ENCODE measurements at regions not wholly inside any gene's neighbourhood (a gene's known extent, or its start where the extent isn't known, plus 50 kb on each side); places are given as distances from the start of the nearest gene placed in this dataset.

DNA sequence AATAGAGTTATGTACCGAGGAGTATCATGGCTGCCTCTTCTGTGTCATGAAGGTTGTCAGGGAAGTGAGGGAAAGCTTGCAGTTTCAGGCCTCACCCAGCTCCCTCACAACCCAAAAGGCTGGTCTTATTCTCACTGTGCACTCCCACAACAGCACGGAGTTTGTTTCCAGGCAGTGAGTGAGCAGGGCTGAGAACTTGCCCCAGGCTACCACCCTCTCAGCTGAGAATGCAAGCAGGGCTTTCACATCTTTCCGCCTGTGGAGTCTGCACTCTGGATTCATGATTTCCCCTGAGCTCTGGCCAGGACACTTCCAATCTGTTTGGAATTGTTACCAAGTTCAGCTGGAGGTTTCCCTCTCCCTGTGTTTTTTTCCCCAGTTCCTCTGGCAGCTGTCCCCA is 2284.7 kb upstream of the PCDH20 start:
- Histone ChIP-seq H3K27ac (ENCODE audit: low read depth in 1 of 3, low read length in 2 of 3) (no peak overlapping the region), H3K9me3 (ENCODE audit: control insufficient read depth in 2 of 2, insufficient read depth in 1 of 2, low read depth in 1 of 2, low read length in 1 of 2) (peaks cover 0 to 4% of the 10 kb centered on the region in 2 donors), H3K36me3 (ENCODE audit: control insufficient read depth in 3 of 3, insufficient read depth in 2 of 3, low read depth in 1 of 3, low read length in 3 of 3) (no peaks in the 10 kb centered on the region), H3K4me3 (ENCODE audit: low read depth in 1 of 3, low read length in 3 of 3) (no peak overlapping the region), H3K27me3 (ENCODE audit: control insufficient read depth in 3 of 3, insufficient read depth in 3 of 3, low read length in 3 of 3) (no peaks in the 10 kb centered on the region), H3K4me1 (ENCODE audit: control insufficient read depth in 3 of 3, insufficient read depth in 2 of 3, low read depth in 1 of 3, low read length in 2 of 3) (no peaks in the 10 kb centered on the region)
- FAIRE-seq (no peak), DNase-seq (no peak)
- 77 to 86% (median 84%) methylated on average over 3 of the region's 3 CpGs for WGBS, 3 donors

DNA sequence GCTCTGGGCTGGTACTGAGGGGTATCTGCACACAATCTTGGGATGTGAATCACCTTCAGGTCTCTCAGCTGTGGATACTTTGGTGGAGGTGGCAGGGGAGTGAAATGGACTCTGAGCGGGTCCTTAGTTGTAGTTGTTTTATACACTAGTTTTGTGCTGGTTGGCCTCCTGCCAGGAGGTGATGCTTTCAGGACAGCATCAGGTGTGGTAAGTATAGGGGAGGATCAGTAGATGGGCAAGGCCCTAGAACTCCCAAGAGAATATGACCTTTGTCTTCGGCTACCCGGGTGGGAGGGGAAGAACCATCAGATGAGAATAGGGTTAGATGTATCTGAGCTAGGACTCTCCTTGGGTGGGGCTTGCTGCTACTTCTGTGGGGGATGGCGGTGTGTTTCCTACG is 2284.3 kb upstream of the PCDH20 start:
- H3K27ac ChIP-seq (ENCODE audit: low read depth in 1 of 3, low read length in 2 of 3) = no peak overlapping the region
- FAIRE-seq (no peak), DNase-seq (no peak)
- H3K9me3 ChIP-seq (ENCODE audit: control insufficient read depth in 2 of 2, insufficient read depth in 1 of 2, low read depth in 1 of 2, low read length in 1 of 2) = peaks cover 0 to 4% of the 10 kb centered on the region in 2 donors
- H3K27me3 ChIP-seq (ENCODE audit: control insufficient read depth in 3 of 3, insufficient read depth in 3 of 3, low read length in 3 of 3) = no peaks in the 10 kb centered on the region
- H3K4me1 ChIP-seq (ENCODE audit: control insufficient read depth in 3 of 3, insufficient read depth in 2 of 3, low read depth in 1 of 3, low read length in 2 of 3) = no peaks in the 10 kb centered on the region
- WGBS, 3 donors = 81 to 94% (median 86%) methylated on average over 5 of the region's 5 CpGs
- no peak overlapping the region for H3K4me3 ChIP-seq (ENCODE audit: low read depth in 1 of 3, low read length in 3 of 3)
- H3K36me3 ChIP-seq (ENCODE audit: control insufficient read depth in 3 of 3, insufficient read depth in 2 of 3, low read depth in 1 of 3, low read length in 3 of 3) = no peaks in the 10 kb centered on the region

GRCh38 chr13:63696055-63696454 is 2280.4 kb upstream of the PCDH20 start:
- H3K36me3 ChIP-seq (ENCODE audit: control insufficient read depth in 3 of 3, insufficient read depth in 2 of 3, low read depth in 1 of 3, low read length in 3 of 3) = no peaks in the 10 kb centered on the region
- no peak overlapping the region for H3K27ac ChIP-seq (ENCODE audit: low read depth in 1 of 3, low read length in 2 of 3)
- DNase-seq (no peak), FAIRE-seq (no peak)
- no peak overlapping the region for H3K4me3 ChIP-seq (ENCODE audit: low read depth in 1 of 3, low read length in 3 of 3)
- H3K4me1 ChIP-seq (ENCODE audit: control insufficient read depth in 3 of 3, insufficient read depth in 2 of 3, low read depth in 1 of 3, low read length in 2 of 3) = no peaks in the 10 kb centered on the region
- H3K27me3 ChIP-seq (ENCODE audit: control insufficient read depth in 3 of 3, insufficient read depth in 3 of 3, low read length in 3 of 3) = no peaks in the 10 kb centered on the region
- peaks cover 0 to 12% of the 10 kb centered on the region in 2 donors for H3K9me3 ChIP-seq (ENCODE audit: control insufficient read depth in 2 of 2, insufficient read depth in 1 of 2, low read depth in 1 of 2, low read length in 1 of 2)

DNA sequence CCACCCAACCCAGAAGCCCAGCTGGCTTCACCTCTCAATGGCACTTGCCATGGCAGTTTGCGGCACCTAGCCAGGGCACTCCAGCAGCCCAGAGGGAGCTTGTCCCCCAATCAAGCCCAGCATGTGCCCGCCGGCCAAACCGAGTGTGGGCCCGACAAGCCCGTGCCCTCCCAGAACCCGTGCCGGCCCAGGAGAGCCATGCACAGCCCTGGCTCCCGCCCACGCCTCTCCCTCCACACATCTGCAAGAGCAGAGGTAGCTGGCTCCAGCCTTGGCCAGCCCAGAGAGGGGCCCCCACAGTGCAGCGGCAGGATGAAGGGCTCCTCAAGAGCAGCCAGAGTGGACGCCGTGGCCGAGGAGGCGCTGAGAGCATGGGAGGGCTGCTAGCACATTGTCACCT is 2278.0 kb upstream of the PCDH20 start:
- WGBS, 3 donors = 85 to 93% (median 89%) methylated on average over 15 of the region's 15 CpGs
- H3K9me3 ChIP-seq (ENCODE audit: control insufficient read depth in 2 of 2, insufficient read depth in 1 of 2, low read depth in 1 of 2, low read length in 1 of 2) = peaks cover 0 to 8% of the 10 kb centered on the region in 2 donors
- H3K27me3 ChIP-seq (ENCODE audit: control insufficient read depth in 3 of 3, insufficient read depth in 3 of 3, low read length in 3 of 3) = no peaks in the 10 kb centered on the region
- no peaks in the 10 kb centered on the region for H3K4me1 ChIP-seq (ENCODE audit: control insufficient read depth in 3 of 3, insufficient read depth in 2 of 3, low read depth in 1 of 3, low read length in 2 of 3)
- H3K36me3 ChIP-seq (ENCODE audit: control insufficient read depth in 3 of 3, insufficient read depth in 2 of 3, low read depth in 1 of 3, low read length in 3 of 3) = no peaks in the 10 kb centered on the region
- FAIRE-seq = no peak
- no peak overlapping the region for H3K4me3 ChIP-seq (ENCODE audit: low read depth in 1 of 3, low read length in 3 of 3)
- no peak for DNase-seq
- H3K27ac ChIP-seq (ENCODE audit: low read depth in 1 of 3, low read length in 2 of 3) = no peak overlapping the region

- 63 to 82% (median 67%) methylated on average over 3 of the region's 3 CpGs for WGBS, 3 donors
- H3K4me3 ChIP-seq (ENCODE audit: low read depth in 1 of 3, low read length in 3 of 3) = no peak overlapping the region
- H3K27me3 ChIP-seq (ENCODE audit: control insufficient read depth in 3 of 3, insufficient read depth in 3 of 3, low read length in 3 of 3) = no peaks in the 10 kb centered on the region
- no peak overlapping the region for H3K27ac ChIP-seq (ENCODE audit: low read depth in 1 of 3, low read length in 2 of 3)
- FAIRE-seq (no peak), DNase-seq (no peak)
- no peaks in the 10 kb centered on the region for H3K4me1 ChIP-seq (ENCODE audit: control insufficient read depth in 3 of 3, insufficient read depth in 2 of 3, low read depth in 1 of 3, low read length in 2 of 3)
- H3K36me3 ChIP-seq (ENCODE audit: control insufficient read depth in 3 of 3, insufficient read depth in 2 of 3, low read depth in 1 of 3, low read length in 3 of 3) = no peaks in the 10 kb centered on the region
- H3K9me3 ChIP-seq (ENCODE audit: control insufficient read depth in 2 of 2, insufficient read depth in 1 of 2, low read depth in 1 of 2, low read length in 1 of 2) = peaks cover 0 to 8% of the 10 kb centered on the region in 2 donors
These were observed 2275.8 kb upstream of the PCDH20 start for GRCh38 chr13:63691474-63691873.

DNA sequence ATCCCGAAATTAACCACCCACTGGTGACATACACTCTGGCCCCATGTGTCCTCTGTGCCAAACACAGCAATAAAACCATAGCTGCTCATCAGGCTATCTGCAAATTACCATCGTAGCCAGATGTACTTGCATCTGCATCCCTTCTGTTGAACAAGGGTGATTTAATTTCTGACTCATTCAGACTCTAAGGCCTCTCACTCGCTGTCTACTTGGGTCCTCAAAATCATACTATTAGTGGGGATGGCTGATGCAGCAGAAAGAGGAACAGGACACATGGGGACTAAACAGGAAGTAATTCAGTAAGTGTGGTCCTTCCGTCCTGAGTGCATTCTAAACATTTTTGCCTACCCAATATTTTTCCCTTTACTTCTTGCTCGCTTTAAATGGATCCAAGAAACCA is 2275.0 kb upstream of the PCDH20 start:
- Histone ChIP-seq H3K4me3 (ENCODE audit: low read depth in 1 of 3, low read length in 3 of 3) (no peak overlapping the region), H3K27me3 (ENCODE audit: control insufficient read depth in 3 of 3, insufficient read depth in 3 of 3, low read length in 3 of 3) (no peaks in the 10 kb centered on the region), H3K4me1 (ENCODE audit: control insufficient read depth in 3 of 3, insufficient read depth in 2 of 3, low read depth in 1 of 3, low read length in 2 of 3) (no peaks in the 10 kb centered on the region), H3K27ac (ENCODE audit: low read depth in 1 of 3, low read length in 2 of 3) (no peak overlapping the region), H3K36me3 (ENCODE audit: control insufficient read depth in 3 of 3, insufficient read depth in 2 of 3, low read depth in 1 of 3, low read length in 3 of 3) (no peaks in the 10 kb centered on the region), H3K9me3 (ENCODE audit: control insufficient read depth in 2 of 2, insufficient read depth in 1 of 2, low read depth in 1 of 2, low read length in 1 of 2) (peaks cover 0 to 8% of the 10 kb centered on the region in 2 donors)
- no peak for FAIRE-seq
- no peak for DNase-seq
- WGBS, 3 donors = 70 to 75% (median 74%) methylated on average over 5 of the region's 5 CpGs

DNA sequence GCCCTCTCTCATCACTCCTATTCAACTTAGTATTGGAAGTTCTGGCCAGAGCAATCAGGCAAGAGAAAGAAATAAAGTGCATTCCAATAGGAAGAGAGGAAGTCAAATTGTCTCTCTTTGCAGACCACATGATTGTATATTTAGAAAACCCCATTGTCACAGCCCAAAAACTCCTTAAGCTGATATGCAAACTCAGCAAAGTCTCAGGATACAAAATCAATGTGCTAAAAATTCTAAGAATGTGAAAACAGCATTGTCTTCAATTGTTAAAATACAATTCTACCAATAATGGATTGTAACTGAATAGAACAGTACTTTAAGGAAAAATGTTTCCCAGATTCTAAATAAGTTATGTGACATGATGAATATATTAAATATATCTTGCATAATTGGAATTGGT is 2269.2 kb upstream of the PCDH20 start:
- Histone ChIP-seq H3K27me3 (ENCODE audit: control insufficient read depth in 3 of 3, insufficient read depth in 3 of 3, low read length in 3 of 3) (no peaks in the 10 kb centered on the region), H3K27ac (ENCODE audit: low read depth in 1 of 3, low read length in 2 of 3) (no peak overlapping the region), H3K36me3 (ENCODE audit: control insufficient read depth in 3 of 3, insufficient read depth in 2 of 3, low read depth in 1 of 3, low read length in 3 of 3) (no peaks in the 10 kb centered on the region), H3K4me3 (ENCODE audit: low read depth in 1 of 3, low read length in 3 of 3) (no peak overlapping the region), H3K9me3 (ENCODE audit: control insufficient read depth in 2 of 2, insufficient read depth in 1 of 2, low read depth in 1 of 2, low read length in 1 of 2) (no peaks in the 10 kb centered on the region), H3K4me1 (ENCODE audit: control insufficient read depth in 3 of 3, insufficient read depth in 2 of 3, low read depth in 1 of 3, low read length in 2 of 3) (no peaks in the 10 kb centered on the region)
- DNase-seq (no peak), FAIRE-seq (no peak)

DNA sequence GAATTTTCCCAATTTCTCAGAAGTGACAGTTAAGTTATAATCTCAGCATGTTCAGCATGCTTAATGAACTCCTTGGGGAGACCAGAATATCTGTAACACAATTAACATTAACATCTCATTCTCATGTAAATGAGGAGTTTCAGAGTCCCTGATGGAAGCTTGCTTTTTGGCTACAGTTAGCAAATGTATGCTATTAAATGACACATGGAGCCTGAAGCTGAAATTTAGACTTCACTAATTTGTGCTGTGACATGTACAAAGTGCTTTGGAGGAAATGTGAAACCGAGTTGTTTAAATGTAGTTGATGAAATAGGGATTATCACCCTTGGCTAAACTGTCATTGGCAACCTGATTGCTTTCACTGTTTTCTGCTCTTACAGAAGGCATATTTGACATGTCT is 2265.1 kb upstream of the PCDH20 start:
- Histone ChIP-seq H3K4me3 (ENCODE audit: low read depth in 1 of 3, low read length in 3 of 3) (no peak overlapping the region), H3K27ac (ENCODE audit: low read depth in 1 of 3, low read length in 2 of 3) (no peak overlapping the region), H3K27me3 (ENCODE audit: control insufficient read depth in 3 of 3, insufficient read depth in 3 of 3, low read length in 3 of 3) (no peaks in the 10 kb centered on the region), H3K4me1 (ENCODE audit: control insufficient read depth in 3 of 3, insufficient read depth in 2 of 3, low read depth in 1 of 3, low read length in 2 of 3) (no peaks in the 10 kb centered on the region), H3K36me3 (ENCODE audit: control insufficient read depth in 3 of 3, insufficient read depth in 2 of 3, low read depth in 1 of 3, low read length in 3 of 3) (no peaks in the 10 kb centered on the region), H3K9me3 (ENCODE audit: control insufficient read depth in 2 of 2, insufficient read depth in 1 of 2, low read depth in 1 of 2, low read length in 1 of 2) (no peaks in the 10 kb centered on the region)
- FAIRE-seq (no peak), DNase-seq (no peak)
- 3 to 26% (median 14%) methylated on average over 1 of the region's 1 CpG for WGBS, 3 donors

DNA sequence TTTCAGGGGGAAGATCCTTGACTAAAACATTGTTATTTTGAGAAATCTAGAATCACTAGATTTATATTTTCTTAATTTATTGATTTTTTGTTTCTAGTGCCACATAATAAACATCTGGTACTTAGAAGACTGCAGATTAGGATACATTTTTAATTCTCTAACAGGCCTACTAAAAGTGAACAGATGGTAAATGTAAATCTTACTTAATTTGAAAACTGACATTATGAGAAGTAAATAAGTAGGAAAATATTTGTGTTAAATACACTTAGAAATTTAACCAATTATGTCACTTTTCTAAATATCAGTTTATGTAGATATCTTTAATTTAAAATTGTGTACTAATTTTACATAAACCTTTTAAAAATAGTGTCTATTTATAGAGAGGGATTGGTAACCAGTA is 2255.6 kb upstream of the PCDH20 start:
- FAIRE-seq (no peak), DNase-seq (no peak)
- Histone ChIP-seq H3K9me3 (ENCODE audit: control insufficient read depth in 2 of 2, insufficient read depth in 1 of 2, low read depth in 1 of 2, low read length in 1 of 2) (no peaks in the 10 kb centered on the region), H3K27me3 (ENCODE audit: control insufficient read depth in 3 of 3, insufficient read depth in 3 of 3, low read length in 3 of 3) (no peaks in the 10 kb centered on the region), H3K4me1 (ENCODE audit: control insufficient read depth in 3 of 3, insufficient read depth in 2 of 3, low read depth in 1 of 3, low read length in 2 of 3) (no peaks in the 10 kb centered on the region), H3K4me3 (ENCODE audit: low read depth in 1 of 3, low read length in 3 of 3) (no peak overlapping the region), H3K36me3 (ENCODE audit: control insufficient read depth in 3 of 3, insufficient read depth in 2 of 3, low read depth in 1 of 3, low read length in 3 of 3) (no peaks in the 10 kb centered on the region), H3K27ac (ENCODE audit: low read depth in 1 of 3, low read length in 2 of 3) (no peak overlapping the region)
